Epithelial cell of esophagus (primary cell): ENCODE measurements at regions not wholly inside any gene's neighbourhood (a gene's known extent, or its start where the extent isn't known, plus 50 kb on each side); places are given as distances from the start of the nearest gene placed in this dataset.

Experiments
- DNase-seq: peaks from one replicate; pipeline ENCODE4 v3.0.0; 2010; ENCODE audit warnings: low read depth
- H3K4me3 ChIP-seq: 2 replicates; pipeline ENCODE4 v1.5.1; 2011; ENCODE audit warnings: mild to moderate bottlenecking, low read length, control low read depth
- TF ChIP-seq, protein P1 (sequence below): IDR thresholded peaks from 2 replicates; pipeline ENCODE4 v1.5.1; 2011; ENCODE audit warnings: low read depth, mild to moderate bottlenecking, low read length, control low read depth, inconsistent platforms; ENCODE audit not compliant: insufficient read depth; ENCODE audit errors: missing control alignments

- H3K4me3 ChIP-seq, result no peak overlapping the region
- TF ChIP-seq, protein P1, sequence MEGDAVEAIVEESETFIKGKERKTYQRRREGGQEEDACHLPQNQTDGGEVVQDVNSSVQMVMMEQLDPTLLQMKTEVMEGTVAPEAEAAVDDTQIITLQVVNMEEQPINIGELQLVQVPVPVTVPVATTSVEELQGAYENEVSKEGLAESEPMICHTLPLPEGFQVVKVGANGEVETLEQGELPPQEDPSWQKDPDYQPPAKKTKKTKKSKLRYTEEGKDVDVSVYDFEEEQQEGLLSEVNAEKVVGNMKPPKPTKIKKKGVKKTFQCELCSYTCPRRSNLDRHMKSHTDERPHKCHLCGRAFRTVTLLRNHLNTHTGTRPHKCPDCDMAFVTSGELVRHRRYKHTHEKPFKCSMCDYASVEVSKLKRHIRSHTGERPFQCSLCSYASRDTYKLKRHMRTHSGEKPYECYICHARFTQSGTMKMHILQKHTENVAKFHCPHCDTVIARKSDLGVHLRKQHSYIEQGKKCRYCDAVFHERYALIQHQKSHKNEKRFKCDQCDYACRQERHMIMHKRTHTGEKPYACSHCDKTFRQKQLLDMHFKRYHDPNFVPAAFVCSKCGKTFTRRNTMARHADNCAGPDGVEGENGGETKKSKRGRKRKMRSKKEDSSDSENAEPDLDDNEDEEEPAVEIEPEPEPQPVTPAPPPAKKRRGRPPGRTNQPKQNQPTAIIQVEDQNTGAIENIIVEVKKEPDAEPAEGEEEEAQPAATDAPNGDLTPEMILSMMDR, result no peak
- DNase-seq, result no peak
These were observed 180.8 kb downstream of the PLPPR4 start for GRCh38 chr1:99445071-99445470.

DNA sequence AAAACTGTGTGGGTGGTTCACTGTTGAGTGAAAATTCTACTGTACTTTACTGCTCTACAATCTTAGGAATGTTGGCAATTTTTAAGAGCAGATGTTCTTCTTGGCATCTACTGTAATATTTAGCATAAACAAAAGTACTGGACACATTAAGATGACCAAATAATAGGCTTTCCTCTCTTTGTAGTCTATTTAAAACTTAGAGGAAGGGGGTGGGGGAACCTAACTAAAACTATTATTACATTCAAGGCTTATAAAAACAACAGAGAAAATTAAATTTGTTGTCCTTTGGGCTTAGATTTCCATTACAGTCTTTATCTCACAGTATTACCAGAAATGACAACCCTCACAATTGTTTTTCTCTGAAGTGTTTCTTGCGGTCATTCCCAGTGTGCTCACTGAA is 181.2 kb downstream of the PLPPR4 start:
- TF ChIP-seq, protein P1, result no peak
- H3K4me3 ChIP-seq, result no peak overlapping the region
- DNase-seq, result no peak

GRCh38 chr1:99447721-99448120 is 183.4 kb downstream of the PLPPR4 start:
- no peak for DNase-seq
- H3K4me3 ChIP-seq, result no peak overlapping the region
- TF ChIP-seq, protein P1, result no peak

GRCh38 chr1:99455760-99456159 is 190.2 kb upstream of the PALMD start:
- H3K4me3 ChIP-seq, result no peak overlapping the region
- TF ChIP-seq, protein P1, result no peak
- no peak for DNase-seq

DNA sequence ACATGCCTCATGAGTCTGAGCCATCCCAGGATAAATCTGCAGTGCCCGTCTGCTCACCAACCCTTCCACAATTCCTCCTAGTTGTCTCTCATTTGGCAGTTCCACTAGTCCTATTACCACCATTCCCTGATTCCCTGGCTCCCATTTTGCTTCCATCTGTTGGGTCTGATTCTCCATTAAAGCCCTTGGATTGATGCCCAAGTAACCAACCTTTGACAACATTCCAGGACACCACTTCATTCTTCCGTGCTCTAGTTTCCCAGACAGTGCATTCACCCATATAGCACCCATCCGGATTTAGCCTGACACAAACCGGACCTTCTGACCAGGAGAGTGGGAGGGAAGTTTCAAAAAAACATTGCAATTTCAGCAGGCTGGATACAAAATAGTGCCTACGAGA is 189.4 kb upstream of the PALMD start:
- H3K4me3 ChIP-seq, result no peak overlapping the region
- DNase-seq, result no peak
- TF ChIP-seq, protein P1, result no peak

DNA sequence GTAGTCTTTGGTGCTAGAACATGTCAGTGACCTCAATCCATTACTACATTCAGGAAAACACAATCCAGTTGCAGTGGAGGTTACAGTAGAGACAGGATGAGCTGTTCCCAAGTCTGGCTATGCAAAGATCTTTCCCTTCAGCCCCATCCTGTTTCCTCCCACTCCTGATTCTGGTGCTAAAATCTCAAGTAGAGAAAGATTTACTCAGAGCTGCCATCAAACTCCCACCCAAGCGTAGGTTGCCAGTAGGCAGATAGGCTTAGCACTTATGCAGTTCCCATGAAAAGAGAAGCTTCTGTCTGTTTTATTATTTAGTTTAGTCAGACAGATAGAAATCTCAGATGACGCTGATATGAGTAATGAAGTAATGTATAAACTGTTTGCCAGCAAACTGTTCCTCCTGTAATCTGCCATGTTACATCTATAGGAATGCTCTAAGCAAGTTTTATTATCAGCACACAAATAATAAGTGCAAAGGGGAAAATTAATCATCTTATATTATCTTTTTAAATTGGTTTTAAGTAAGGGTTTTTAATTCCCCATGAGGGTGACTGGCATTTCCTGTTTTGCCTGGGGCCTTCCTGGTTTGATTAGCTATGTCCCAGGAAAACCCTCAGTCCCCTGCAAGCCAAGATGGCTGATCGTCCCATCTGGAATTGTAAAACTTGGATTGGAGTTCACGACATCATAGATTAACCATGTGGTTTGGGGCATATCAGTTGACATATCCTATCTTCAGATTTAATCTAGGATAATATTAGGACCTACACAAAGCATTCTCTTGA is 188.3 kb upstream of the PALMD start:
- DNase-seq, result peak; percentile 74
- TF ChIP-seq, protein P1, result no peak
- no peak overlapping the region for H3K4me3 ChIP-seq

DNA sequence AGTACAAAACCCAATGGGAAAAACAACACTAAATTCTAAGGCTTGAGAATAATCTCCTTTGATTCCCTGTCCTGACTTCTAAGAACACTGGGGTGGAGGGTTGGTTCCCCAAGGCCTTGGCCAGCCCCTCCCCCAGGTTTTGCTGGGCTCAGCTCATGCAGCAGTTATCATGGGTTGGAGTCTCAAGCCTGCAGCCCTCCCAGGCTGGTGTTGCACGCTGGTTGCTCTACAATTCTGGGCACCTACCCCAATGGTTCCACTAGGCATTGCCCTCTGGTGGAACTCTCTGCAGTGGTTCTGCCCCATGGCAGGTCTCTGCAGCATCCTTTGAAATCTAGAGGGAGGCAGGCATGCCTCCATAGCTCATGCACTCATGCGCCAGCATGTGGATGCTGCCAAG is 184.4 kb upstream of the PALMD start:
- no peak for DNase-seq
- TF ChIP-seq, protein P1, result no peak
- no peak overlapping the region for H3K4me3 ChIP-seq
